GM12891 (cell line): ENCODE measurements at regions not wholly inside any gene's neighbourhood (a gene's known extent, or its start where the extent isn't known, plus 50 kb on each side); places are given as distances from the start of the nearest gene placed in this dataset.

Source experiments
- POLR2A ChIP-seq: IDR thresholded peaks from 2 replicates; pipeline ENCODE4 v1.6.1; 2011; ENCODE audit warnings: low read depth, low read length, control low read depth
- POLR2AphosphoS5 ChIP-seq: IDR thresholded peaks from 2 replicates; pipeline ENCODE4 v1.6.1; 2011; ENCODE audit warnings: low read depth, low read length, control low read depth

GRCh38 chr4:30917946-30918345 lies 197.8 kb downstream of the PCDH7 start:
- TF ChIP-seq POLR2A = no peak
- no peak for TF ChIP-seq POLR2AphosphoS5
